Neural cell (in vitro differentiated cells): ENCODE measurements at regions not wholly inside any gene's neighbourhood (a gene's known extent, or its start where the extent isn't known, plus 50 kb on each side); places are given as distances from the start of the nearest gene placed in this dataset.

Source experiments
- H2AFZ ChIP-seq: fragments of 200-600, 300-800 bp; sonication (generic), shearing (Covaris generic); 2 replicates; pipeline ENCODE4 v1.6.0; 2014; ENCODE audit warnings: low read depth, mild to moderate bottlenecking, antibody characterized with exemption, low read length, moderate library complexity
- H3F3A ChIP-seq: fragments of 200-600 bp; shearing (Covaris generic); 2 replicates; pipeline ENCODE4 v1.6.1; 2016; ENCODE audit warnings: mild to moderate bottlenecking, moderate library complexity, mixed read lengths, antibody characterized with exemption, low read length; ENCODE audit not compliant: insufficient read depth, poor library complexity, severe bottlenecking
- H3K27ac ChIP-seq: fragments of 200-600, 300-800 bp; sonication (generic), shearing (Covaris generic); 2 replicates; pipeline ENCODE4 v1.5.1; 2014; ENCODE audit warnings: mild to moderate bottlenecking, low read length, moderate library complexity
- H3K27me3 ChIP-seq: fragments of 300-800, 200-600 bp; sonication (generic), shearing (Covaris generic); 2 replicates; pipeline ENCODE4 v1.6.0; 2014; ENCODE audit warnings: mild to moderate bottlenecking, low read depth, low read length, moderate library complexity; ENCODE audit not compliant: insufficient read depth
- H3K36me3 ChIP-seq: fragments of 300-800, 200-600 bp; sonication (generic), shearing (Covaris generic); 2 replicates; pipeline ENCODE4 v1.5.1; 2014; ENCODE audit warnings: mild to moderate bottlenecking, antibody characterized with exemption, low read length, moderate library complexity; ENCODE audit not compliant: insufficient read depth
- H3K4me2 ChIP-seq: fragments of 300-800, 200-600 bp; sonication (generic), shearing (Covaris generic); 2 replicates; pipeline ENCODE4 v1.6.0; 2014; ENCODE audit warnings: mild to moderate bottlenecking, low read length
- H3K4me3 ChIP-seq: fragments of 300-800, 200-600 bp; sonication (generic), shearing (Covaris generic); 2 replicates; pipeline ENCODE4 v1.5.1; 2014; ENCODE audit warnings: mild to moderate bottlenecking, low read length, moderate library complexity
- H3K79me2 ChIP-seq: fragments of 200-600 bp; shearing (Covaris generic); replicated peaks from 2 replicates; pipeline ENCODE4 v1.6.0; 2014; ENCODE audit warnings: mild to moderate bottlenecking, low read length, moderate library complexity; ENCODE audit not compliant: insufficient read depth
- H3K9ac ChIP-seq: fragments of 300-800, 200-600 bp; sonication (generic), shearing (Covaris generic); 2 replicates; pipeline ENCODE4 v1.6.1; 2016; ENCODE audit warnings: mild to moderate bottlenecking, low read length, mixed read lengths
- H3K9me2 ChIP-seq: fragments of 200-600 bp; shearing (Covaris generic); 2 replicates; pipeline ENCODE4 v1.6.1; 2016; ENCODE audit warnings: mild to moderate bottlenecking, low read length, mixed read lengths; ENCODE audit not compliant: insufficient read depth
- H3K9me3 ChIP-seq: fragments of 200-600, 300-800 bp; sonication (generic), shearing (Covaris generic); 2 replicates; pipeline ENCODE4 v1.6.1; 2016; ENCODE audit warnings: mild to moderate bottlenecking, mixed run types, low read length, moderate library complexity, mixed read lengths
- H4K20me1 ChIP-seq: fragments of 200-600 bp; shearing (Covaris generic); 2 replicates; pipeline ENCODE4 v1.6.1; 2016; ENCODE audit warnings: mild to moderate bottlenecking, mixed run types; ENCODE audit not compliant: insufficient read depth
- CTCF ChIP-seq: fragments of 450-650 bp; IDR thresholded peaks from 2 replicates; pipeline ENCODE4 v1.5.1; 2014; ENCODE audit warnings: antibody characterized with exemption, mild to moderate bottlenecking, moderate library complexity; ENCODE audit not compliant: poor library complexity, severe bottlenecking
- EP300 ChIP-seq: fragments of 450-650 bp; conservative IDR thresholded peaks from 2 replicates; pipeline ENCODE4 v1.6.1; 2014; ENCODE audit warnings: antibody characterized with exemption, mild to moderate bottlenecking, moderate library complexity; ENCODE audit not compliant: poor library complexity, severe bottlenecking
- EZH2 ChIP-seq: fragments of 200-600, 300-800 bp; shearing (Covaris generic), sonication (generic); IDR thresholded peaks from 2 replicates; pipeline ENCODE4 v1.6.1; 2014; ENCODE audit warnings: antibody characterized with exemption, low read length, borderline replicate concordance, mild to moderate bottlenecking; ENCODE audit not compliant: insufficient read depth, poor library complexity, severe bottlenecking
- MXI1 ChIP-seq: fragments of 450-650 bp; conservative IDR thresholded peaks from 2 replicates; pipeline ENCODE4 v1.6.1; 2014; ENCODE audit warnings: antibody characterized with exemption, mild to moderate bottlenecking; ENCODE audit not compliant: poor library complexity, severe bottlenecking
- POLR2AphosphoS5 ChIP-seq: IDR thresholded peaks from 2 replicates; pipeline ENCODE4 v1.6.1; 2012
- RAD21 ChIP-seq: fragments of 450-650 bp; conservative IDR thresholded peaks from 2 replicates; pipeline ENCODE4 v1.6.1; 2014; ENCODE audit warnings: antibody characterized with exemption, mild to moderate bottlenecking, moderate library complexity
- REST ChIP-seq: IDR thresholded peaks from 2 replicates; pipeline ENCODE4 v1.6.1; 2012; ENCODE audit warnings: borderline replicate concordance
- SMC3 ChIP-seq: fragments of 450-650 bp; conservative IDR thresholded peaks from 2 replicates; pipeline ENCODE4 v1.6.1; 2014; ENCODE audit warnings: antibody characterized with exemption, mild to moderate bottlenecking, moderate library complexity; ENCODE audit not compliant: poor library complexity
- TAF1 ChIP-seq: IDR thresholded peaks from 2 replicates; pipeline ENCODE4 v1.6.1; 2012; ENCODE audit warnings: low read depth

- peaks cover 4% of the 10 kb centered on the region for H3K9me3 ChIP-seq
- H3K79me2 ChIP-seq, result no peaks in the 10 kb centered on the region
- TF ChIP-seq POLR2AphosphoS5 (no peak), CTCF (no peak), TAF1 (no peak), EZH2 (no peak), EP300 (no peak), REST (no peak), SMC3 (no peak), RAD21 (no peak), MXI1 (no peak)
- no peaks in the 10 kb centered on the region for H3F3A ChIP-seq
- no peaks in the 10 kb centered on the region for H3K27me3 ChIP-seq
- no peak overlapping the region for H3K9ac ChIP-seq
- H3K36me3 ChIP-seq, result no peaks in the 10 kb centered on the region
- H3K4me3 ChIP-seq, result no peak overlapping the region
- H4K20me1 ChIP-seq, result no peaks in the 10 kb centered on the region
- H2AFZ ChIP-seq, result no peak overlapping the region
- H3K9me2 ChIP-seq, result no peaks in the 10 kb centered on the region
- no peak overlapping the region for H3K27ac ChIP-seq
- H3K4me2 ChIP-seq, result no peak overlapping the region
These were observed 182.7 kb downstream of the INHBB start for GRCh38 chr2:120528693-120529076.

GRCh38 chr2:120530781-120531180 lies 184.8 kb downstream of the INHBB start:
- Histone ChIP-seq H4K20me1 (no peaks in the 10 kb centered on the region), H3K79me2 (no peaks in the 10 kb centered on the region), H3K4me2 (no peak overlapping the region), H3K9ac (no peak overlapping the region), H3K9me2 (no peaks in the 10 kb centered on the region), H3K4me3 (no peak overlapping the region), H3K27me3 (no peaks in the 10 kb centered on the region), H2AFZ (no peak overlapping the region), H3K9me3 (peaks cover 4% of the 10 kb centered on the region), H3F3A (no peaks in the 10 kb centered on the region), H3K36me3 (no peaks in the 10 kb centered on the region), H3K27ac (no peak overlapping the region)
- TF ChIP-seq EP300, result no peak
- TF ChIP-seq RAD21, result no peak
- TF ChIP-seq POLR2AphosphoS5, result no peak

GRCh38 chr2:120531365-120531764 lies 185.4 kb downstream of the INHBB start:
- no peaks in the 10 kb centered on the region for H3K79me2 ChIP-seq
- H3K36me3 ChIP-seq, result no peaks in the 10 kb centered on the region
- H3K4me3 ChIP-seq, result no peak overlapping the region
- H3K4me2 ChIP-seq, result no peak overlapping the region
- no peaks in the 10 kb centered on the region for H4K20me1 ChIP-seq
- H3K9me2 ChIP-seq, result no peaks in the 10 kb centered on the region
- no peak overlapping the region for H2AFZ ChIP-seq
- no peak overlapping the region for H3K27ac ChIP-seq
- H3K9me3 ChIP-seq, result peaks cover 4% of the 10 kb centered on the region
- TF ChIP-seq SMC3 (no peak), REST (no peak), CTCF (no peak), POLR2AphosphoS5 (no peak), EZH2 (no peak)
- no peaks in the 10 kb centered on the region for H3K27me3 ChIP-seq
- no peaks in the 10 kb centered on the region for H3F3A ChIP-seq
- no peak overlapping the region for H3K9ac ChIP-seq
